Lower leg skin (tissue), 4 donors: ENCODE measurements at regions not wholly inside any gene's neighbourhood (a gene's known extent, or its start where the extent isn't known, plus 50 kb on each side); places are given as distances from the start of the nearest gene placed in this dataset.

Source experiments
- DNase-seq, 2 donors: peaks; one replicate each; pipeline ENCODE4 v3.0.0-alpha.2; 2019; ENCODE audit warnings: low spot score in 2 of 2
- H3K4me3 ChIP-seq: fragments of 200-600 bp; sonication (generic); 2 replicates; pipeline ENCODE4 v1.5.1; 2017; ENCODE audit warnings: mild to moderate bottlenecking, low read depth; ENCODE audit not compliant: poor library complexity, severe bottlenecking
- POLR2A ChIP-seq, 2 donors: fragments of 450-650 bp; IDR thresholded peaks; one replicate each; pipeline ENCODE4 v1.6.1; 2016 to 2017; ENCODE audit warnings: antibody characterized with exemption in 2 of 2, mild to moderate bottlenecking in 1 of 2, moderate library complexity in 1 of 2
- WGBS, 2 donors: methylation state at CpG; one replicate each; pipeline ENCODE4 v1.1.5; 2018; 5-methylcytosine and 5-hydroxymethylcytosine counted together
- intact Hi-C: fragments of 100-400 bp; cut with DNase I; formaldehyde crosslinking; loops from one replicate; pipeline ENCODE4 v1.15.0; 2023; ENCODE audit warnings: low total_unique reads
- TF ChIP-seq, protein P1 (sequence below), 3 donors: fragments of 450-650 bp; IDR thresholded peaks; one replicate each; pipeline ENCODE4 v1.5.1; 2016; ENCODE audit warnings: antibody characterized with exemption in 3 of 3, mild to moderate bottlenecking in 3 of 3, moderate library complexity in 2 of 3

DNA sequence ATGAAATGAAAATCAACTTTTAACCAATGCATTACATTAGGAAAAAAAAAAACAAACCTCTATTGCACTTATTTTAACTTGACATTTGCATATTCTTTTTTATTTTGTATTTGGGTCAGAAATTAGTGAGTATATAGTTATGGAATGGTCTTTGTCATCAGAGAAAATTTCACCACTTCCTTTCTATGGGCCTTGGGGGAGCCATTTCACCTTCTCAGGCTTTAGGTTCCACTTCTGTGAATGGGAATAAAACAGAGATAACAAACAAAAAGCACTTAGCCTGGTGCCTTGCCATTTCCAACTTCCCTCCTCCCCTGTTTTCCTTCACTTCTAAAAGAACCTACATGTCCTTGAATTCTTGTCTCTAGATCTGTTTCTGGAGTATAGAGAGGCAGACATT lies 168.0 kb upstream of the STT3B start:
- no peak overlapping the region for H3K4me3 ChIP-seq

DNA sequence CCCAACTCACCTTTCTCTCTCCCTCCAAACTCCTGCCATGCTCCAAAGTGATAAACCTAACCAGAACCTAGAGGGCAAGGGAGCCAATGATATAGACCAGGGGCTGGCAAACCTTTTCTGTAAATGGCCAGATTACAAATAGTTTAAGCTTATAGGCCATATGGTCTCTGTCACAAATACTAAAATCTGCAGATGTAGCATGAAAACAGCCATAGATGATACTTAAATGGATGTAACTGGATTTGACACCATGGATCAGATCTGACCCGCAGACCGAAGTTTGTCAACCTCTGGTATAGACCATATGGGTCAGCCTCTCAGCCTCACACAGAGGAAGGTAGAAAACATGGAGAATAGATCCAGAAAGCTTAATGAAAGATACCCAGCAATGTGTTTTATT lies 165.2 kb upstream of the STT3B start:
- H3K4me3 ChIP-seq = no peak overlapping the region
- DNase-seq = no peak
- intact Hi-C loops = no loop called here
- 89 to 100% methylated on average over 2 of the region's 2 CpGs for WGBS, 2 donors
- TF ChIP-seq, protein P1, sequence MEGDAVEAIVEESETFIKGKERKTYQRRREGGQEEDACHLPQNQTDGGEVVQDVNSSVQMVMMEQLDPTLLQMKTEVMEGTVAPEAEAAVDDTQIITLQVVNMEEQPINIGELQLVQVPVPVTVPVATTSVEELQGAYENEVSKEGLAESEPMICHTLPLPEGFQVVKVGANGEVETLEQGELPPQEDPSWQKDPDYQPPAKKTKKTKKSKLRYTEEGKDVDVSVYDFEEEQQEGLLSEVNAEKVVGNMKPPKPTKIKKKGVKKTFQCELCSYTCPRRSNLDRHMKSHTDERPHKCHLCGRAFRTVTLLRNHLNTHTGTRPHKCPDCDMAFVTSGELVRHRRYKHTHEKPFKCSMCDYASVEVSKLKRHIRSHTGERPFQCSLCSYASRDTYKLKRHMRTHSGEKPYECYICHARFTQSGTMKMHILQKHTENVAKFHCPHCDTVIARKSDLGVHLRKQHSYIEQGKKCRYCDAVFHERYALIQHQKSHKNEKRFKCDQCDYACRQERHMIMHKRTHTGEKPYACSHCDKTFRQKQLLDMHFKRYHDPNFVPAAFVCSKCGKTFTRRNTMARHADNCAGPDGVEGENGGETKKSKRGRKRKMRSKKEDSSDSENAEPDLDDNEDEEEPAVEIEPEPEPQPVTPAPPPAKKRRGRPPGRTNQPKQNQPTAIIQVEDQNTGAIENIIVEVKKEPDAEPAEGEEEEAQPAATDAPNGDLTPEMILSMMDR (IDR thresholded peaks at IDR 0.05) = no peak
- TF ChIP-seq POLR2A (IDR thresholded peaks at IDR 0.05) = no peak

More for the DNA sequence above, 168.0 kb upstream of the STT3B start:
- TF ChIP-seq, protein P1 (IDR thresholded peaks at IDR 0.05) = no peak
- TF ChIP-seq POLR2A (IDR thresholded peaks at IDR 0.05) = no peak
- intact Hi-C loops = no loop called here
- DNase-seq = no peak

DNA sequence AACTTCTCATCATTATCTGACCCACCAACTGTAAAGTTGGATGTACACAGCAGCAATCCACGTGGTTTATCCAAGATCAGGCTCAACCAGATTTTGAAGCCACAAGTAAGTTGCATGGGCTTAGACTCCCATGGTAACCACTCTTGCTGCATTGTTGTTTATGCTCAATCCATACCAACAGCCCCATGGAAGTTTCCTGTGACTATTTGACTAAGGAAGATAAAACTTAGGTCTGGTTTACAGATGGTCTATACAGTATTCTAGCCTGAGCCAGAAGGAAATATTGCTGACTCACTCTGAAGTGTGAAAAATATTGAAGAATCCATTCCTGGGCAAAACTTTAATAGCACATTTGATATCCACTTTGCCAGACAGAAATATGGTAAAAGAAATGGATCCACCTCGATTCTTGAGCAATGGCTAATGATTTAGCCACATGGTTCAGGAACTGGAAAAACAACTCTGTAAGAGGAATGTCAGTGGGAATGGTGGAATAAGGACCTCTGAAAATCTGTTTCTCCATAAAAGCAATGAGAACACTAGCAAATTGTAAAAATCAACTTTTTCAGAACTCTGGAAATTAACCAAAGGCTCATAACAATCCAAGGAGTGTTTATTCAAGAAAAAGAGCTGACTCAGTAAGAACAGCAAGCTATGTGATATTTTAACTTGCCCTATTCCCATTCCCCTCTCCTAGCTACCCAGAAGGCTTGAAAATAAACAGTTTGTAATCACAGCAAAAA lies 162.9 kb upstream of the STT3B start:
- intact Hi-C loops = no loop called here
- DNase-seq = no peak
- H3K4me3 ChIP-seq = no peak overlapping the region
- TF ChIP-seq POLR2A (IDR thresholded peaks at IDR 0.05) = no peak
- TF ChIP-seq, protein P1 (IDR thresholded peaks at IDR 0.05) = no peak
- WGBS, 2 donors = 61 to 65% methylated on average over 2 of the region's 2 CpGs

DNA sequence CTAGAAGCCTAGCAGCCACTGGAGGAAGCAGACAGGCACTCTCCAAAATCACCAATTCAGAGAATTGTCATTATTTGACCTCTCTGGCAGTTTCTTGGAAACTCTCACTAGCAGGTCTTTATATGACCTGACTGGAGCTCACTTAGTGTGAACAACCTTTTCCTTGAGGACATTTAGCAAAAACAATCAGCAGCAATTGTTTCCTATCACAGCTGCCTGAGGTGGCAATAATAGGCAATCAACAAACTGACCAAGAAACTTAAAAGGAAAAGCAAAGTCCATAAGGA lies 162.4 kb upstream of the STT3B start:
- no peak for TF ChIP-seq POLR2A (IDR thresholded peaks at IDR 0.05)
- TF ChIP-seq, protein P1 (IDR thresholded peaks at IDR 0.05) = no peak
- intact Hi-C loops = no loop called here
- no peak for DNase-seq
- H3K4me3 ChIP-seq = no peak overlapping the region

DNA sequence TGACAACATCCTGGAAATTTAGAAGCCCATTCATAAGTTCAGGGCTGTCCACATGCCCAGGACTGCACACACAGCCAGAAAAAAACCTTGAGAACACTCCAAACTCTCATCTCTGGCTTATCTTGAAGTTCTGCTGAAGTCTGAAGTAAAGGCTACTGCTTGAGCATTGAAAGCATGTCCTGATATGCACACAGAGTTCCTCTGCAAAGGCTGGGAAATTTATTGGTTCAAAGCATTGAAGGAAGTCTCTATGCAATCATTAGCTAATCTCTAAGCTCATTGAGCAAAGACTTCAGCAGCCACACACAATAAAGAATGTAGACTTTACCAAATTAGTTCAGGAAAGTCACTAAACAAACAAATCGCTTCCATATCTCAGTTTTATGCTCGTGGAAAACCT lies 162.0 kb upstream of the STT3B start:
- TF ChIP-seq POLR2A (IDR thresholded peaks at IDR 0.05) = no peak
- TF ChIP-seq, protein P1 (IDR thresholded peaks at IDR 0.05) = no peak

More for the DNA sequence above, 162.0 kb upstream of the STT3B start:
- intact Hi-C loops = no loop called here
- DNase-seq = no peak
- WGBS, 2 donors = 80 to 89% methylated on average over 2 of the region's 2 CpGs
- H3K4me3 ChIP-seq = no peak overlapping the region
